GM23338 (cell line): ENCODE measurements at regions not wholly inside any gene's neighbourhood (a gene's known extent, or its start where the extent isn't known, plus 50 kb on each side); places are given as distances from the start of the nearest gene placed in this dataset.

Experiments used
- ATAC-seq: fragments of 200-7000 bp; cut with Tn5 transposase; 3 replicates; pipeline ENCODE4 v1.9.1; 2020
- DNase-seq: peaks from one replicate; pipeline ENCODE4 v3.0.0-alpha.2; 2015; ENCODE audit warnings: low spot score
- H2AFZ ChIP-seq: fragments of 200-600 bp; sonication (generic); 2 replicates; pipeline ENCODE4 v1.8.0; 2016; ENCODE audit warnings: antibody characterized with exemption, mild to moderate bottlenecking, moderate library complexity
- H3F3A ChIP-seq: fragments of 200-600 bp; sonication (generic); replicated peaks from 2 replicates; pipeline ENCODE4 v1.8.0; 2017; ENCODE audit warnings: antibody characterized with exemption, mixed run types, low read depth
- H3K27ac ChIP-seq: fragments of 200-600 bp; sonication (generic); 2 replicates; pipeline ENCODE4 v1.6.1; 2016; ENCODE audit warnings: low read depth
- H3K27me3 ChIP-seq: fragments of 200-600 bp; sonication (generic); 2 replicates; pipeline ENCODE4 v1.8.0; 2016; ENCODE audit warnings: mild to moderate bottlenecking, mixed run types, moderate library complexity; ENCODE audit not compliant: insufficient read depth
- H3K36me3 ChIP-seq: fragments of 200-600 bp; sonication (generic); 2 replicates; pipeline ENCODE4 v1.8.0; 2016; ENCODE audit warnings: mild to moderate bottlenecking; ENCODE audit not compliant: insufficient read depth
- H3K4me1 ChIP-seq: fragments of 200-600 bp; sonication (generic); 2 replicates; pipeline ENCODE4 v1.8.0; 2016; ENCODE audit warnings: mild to moderate bottlenecking, moderate library complexity; ENCODE audit not compliant: insufficient read depth
- H3K4me2 ChIP-seq: fragments of 200-600 bp; sonication (generic); 2 replicates; pipeline ENCODE4 v1.7.1; 2017; ENCODE audit warnings: mixed run types
- H3K4me3 ChIP-seq: fragments of 200-600 bp; sonication (generic); 2 replicates; pipeline ENCODE4 v1.6.1; 2016; ENCODE audit warnings: mixed run types
- H3K79me2 ChIP-seq: fragments of 200-600 bp; sonication (generic); replicated peaks from 2 replicates; pipeline ENCODE4 v1.8.0; 2017; ENCODE audit warnings: mild to moderate bottlenecking; ENCODE audit not compliant: insufficient read depth
- H3K9me2 ChIP-seq: fragments of 200-600 bp; sonication (generic); 2 replicates; pipeline ENCODE4 v1.8.0; 2017; ENCODE audit not compliant: insufficient read depth
- H4K20me1 ChIP-seq: fragments of 200-600 bp; sonication (generic); replicated peaks from 2 replicates; pipeline ENCODE4 v1.8.0; 2017; ENCODE audit warnings: mild to moderate bottlenecking; ENCODE audit not compliant: insufficient read depth
- H3K27ac Mint-ChIP-seq: 2 replicates; pipeline ENCODE4 v1.8.0; 2020; ENCODE audit warnings: inconsistent platforms, mild to moderate bottlenecking, moderate library complexity, mixed read lengths
- H3K27me3 Mint-ChIP-seq: 3 replicates; pipeline ENCODE4 v1.8.0; 2022; ENCODE audit warnings: low read depth, mild to moderate bottlenecking, moderate library complexity, mixed read lengths, inconsistent platforms; ENCODE audit not compliant: insufficient read depth, poor library complexity
- H3K36me3 Mint-ChIP-seq: 3 replicates; pipeline ENCODE4 v1.8.0; 2021; ENCODE audit warnings: low read depth, mild to moderate bottlenecking, inconsistent platforms, moderate library complexity, mixed read lengths
- H3K4me1 Mint-ChIP-seq: 3 replicates; pipeline ENCODE4 v1.8.0; 2020; ENCODE audit warnings: mild to moderate bottlenecking, inconsistent platforms, mixed read lengths
- H3K4me3 Mint-ChIP-seq: 3 replicates; pipeline ENCODE4 v1.8.0; 2021; ENCODE audit warnings: moderate library complexity, mild to moderate bottlenecking, inconsistent platforms, mixed read lengths
- H3K9me3 Mint-ChIP-seq: 3 replicates; pipeline ENCODE4 v1.8.0; 2020; ENCODE audit warnings: moderate library complexity, mild to moderate bottlenecking, inconsistent platforms, mixed read lengths
- CREB1 ChIP-seq: fragments of 250-450 bp; sonication (Bioruptor Pico); IDR thresholded peaks from 2 replicates; pipeline ENCODE4 v1.5.0; 2020; ENCODE audit warnings: low read depth, mild to moderate bottlenecking, moderate library complexity
- EZH2 ChIP-seq: fragments of 200-600 bp; sonication (generic); IDR thresholded peaks from one replicate; pipeline ENCODE4 v1.8.0; 2017; ENCODE audit warnings: antibody characterized with exemption, mild to moderate bottlenecking, low read depth; ENCODE audit not compliant: unreplicated experiment
- EZH2phosphoT487 ChIP-seq: fragments of 200-600 bp; sonication (generic); IDR thresholded peaks from one replicate; pipeline ENCODE4 v1.8.1; 2018; ENCODE audit warnings: antibody characterized with exemption; ENCODE audit not compliant: unreplicated experiment
- JUNB ChIP-seq: IDR thresholded peaks from one replicate; pipeline ENCODE4 v1.6.1; 2016; ENCODE audit warnings: antibody characterized with exemption; ENCODE audit not compliant: unreplicated experiment
- NANOG ChIP-seq: IDR thresholded peaks from 2 replicates; pipeline ENCODE4 v1.6.1; 2016; ENCODE audit warnings: antibody characterized with exemption, borderline replicate concordance
- ZNF331 ChIP-seq: fragments of 250-450 bp; sonication (Bioruptor Pico); IDR thresholded peaks from 2 replicates; pipeline ENCODE4 v1.5.0; 2020; ENCODE audit warnings: low read depth, mild to moderate bottlenecking, moderate library complexity
- TF ChIP-seq, protein P1 (sequence below), 2 experiments: fragments of 200-600 bp in 1 of 2; sonication (generic) in 1 of 2; conservative IDR thresholded peaks; 2 replicates each; pipeline versions ENCODE4 v1.5.1 to v1.6.1; 2016 to 2017; ENCODE audit warnings: antibody characterized with exemption in 2 of 2, low read depth in 2 of 2, mild to moderate bottlenecking in 2 of 2, moderate library complexity in 1 of 2
- TF ChIP-seq, protein P2 (sequence below): fragments of 250-450 bp; sonication (Bioruptor Pico); IDR thresholded peaks from 2 replicates; pipeline ENCODE4 v1.5.0; 2020; ENCODE audit warnings: mild to moderate bottlenecking, moderate library complexity
- TF ChIP-seq, protein P3 (sequence below): IDR thresholded peaks from 2 replicates; pipeline ENCODE4 v1.6.1; 2016; ENCODE audit warnings: antibody characterized with exemption

DNA sequence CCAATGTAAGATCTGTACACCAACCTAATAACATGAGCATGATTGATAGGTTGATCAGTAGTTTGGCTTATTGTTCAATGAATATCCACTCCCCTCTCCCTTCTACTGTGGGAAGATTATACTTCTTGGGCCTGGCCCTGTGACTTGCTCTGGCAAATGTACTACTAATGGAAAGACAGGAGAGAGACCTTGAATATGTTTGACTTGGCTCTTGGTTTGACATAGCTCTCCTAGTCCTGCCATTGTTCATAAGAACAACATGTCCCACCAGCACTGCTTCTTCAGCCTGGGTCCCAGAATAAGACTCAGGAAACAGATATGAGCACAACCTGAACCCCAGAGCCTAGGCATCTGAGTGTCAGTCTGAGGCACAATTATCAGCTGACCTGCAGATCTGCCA, 112.8 kb upstream of the RESF1 start (continued):
- TF ChIP-seq, protein P1, sequence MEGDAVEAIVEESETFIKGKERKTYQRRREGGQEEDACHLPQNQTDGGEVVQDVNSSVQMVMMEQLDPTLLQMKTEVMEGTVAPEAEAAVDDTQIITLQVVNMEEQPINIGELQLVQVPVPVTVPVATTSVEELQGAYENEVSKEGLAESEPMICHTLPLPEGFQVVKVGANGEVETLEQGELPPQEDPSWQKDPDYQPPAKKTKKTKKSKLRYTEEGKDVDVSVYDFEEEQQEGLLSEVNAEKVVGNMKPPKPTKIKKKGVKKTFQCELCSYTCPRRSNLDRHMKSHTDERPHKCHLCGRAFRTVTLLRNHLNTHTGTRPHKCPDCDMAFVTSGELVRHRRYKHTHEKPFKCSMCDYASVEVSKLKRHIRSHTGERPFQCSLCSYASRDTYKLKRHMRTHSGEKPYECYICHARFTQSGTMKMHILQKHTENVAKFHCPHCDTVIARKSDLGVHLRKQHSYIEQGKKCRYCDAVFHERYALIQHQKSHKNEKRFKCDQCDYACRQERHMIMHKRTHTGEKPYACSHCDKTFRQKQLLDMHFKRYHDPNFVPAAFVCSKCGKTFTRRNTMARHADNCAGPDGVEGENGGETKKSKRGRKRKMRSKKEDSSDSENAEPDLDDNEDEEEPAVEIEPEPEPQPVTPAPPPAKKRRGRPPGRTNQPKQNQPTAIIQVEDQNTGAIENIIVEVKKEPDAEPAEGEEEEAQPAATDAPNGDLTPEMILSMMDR (conservative IDR thresholded peaks at IDR 0.05; ENCODE audit: low read depth in 2 of 2): no peak

DNA sequence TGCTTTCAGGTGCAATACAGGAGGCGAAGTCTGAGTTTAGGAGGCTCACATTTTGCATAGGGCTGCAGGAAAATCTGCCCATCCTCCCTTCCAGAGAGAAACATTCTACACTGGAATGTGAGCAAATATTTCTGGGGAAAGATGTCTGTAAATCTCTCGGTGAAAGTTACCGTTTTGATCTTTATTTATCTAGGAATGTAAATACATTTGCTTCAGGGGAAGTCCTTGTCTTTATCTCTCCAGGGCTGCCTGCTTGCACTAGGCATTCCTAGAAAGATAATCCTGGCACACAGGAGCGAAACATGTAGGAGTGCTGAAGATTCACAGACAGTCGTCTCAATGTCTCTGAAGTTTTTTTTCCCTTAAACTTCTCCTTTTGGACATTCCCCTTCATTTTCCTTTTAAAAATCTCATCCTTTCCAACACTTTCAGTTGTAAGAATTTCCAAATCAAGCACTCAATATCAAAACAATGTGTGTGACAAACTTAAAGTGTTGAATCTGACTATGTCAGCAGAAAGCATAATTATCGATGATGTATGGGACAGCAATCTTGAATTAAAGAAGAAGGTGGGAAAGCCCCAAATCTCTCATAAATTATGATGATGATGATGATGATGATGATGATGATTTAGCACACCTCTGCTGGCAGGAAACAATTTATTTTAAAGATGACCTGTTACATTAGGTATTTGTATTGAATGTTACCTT, 113.4 kb upstream of the RESF1 start:
- H3K4me1 Mint-ChIP-seq: no peaks in the 10 kb centered on the region
- Histone ChIP-seq H3K27ac (no peak overlapping the region), H3K4me1 (no peaks in the 10 kb centered on the region), H3K79me2 (no peaks in the 10 kb centered on the region), H3K4me2 (no peak overlapping the region), H2AFZ (peak overlapping the region; percentile 25; the same call in 1 of the 2 replicates), H3K27me3 (no peaks in the 10 kb centered on the region), H3K9me2 (0 out of 2 replicates have a peak, but pooled peaks cover 5% of the 10 kb centered on the region), H4K20me1 (no peaks in the 10 kb centered on the region), H3F3A (no peaks in the 10 kb centered on the region; the same call in 1 of the 2 replicates), H3K36me3 (peaks cover 23% of the 10 kb centered on the region), H3K4me3 (no peak overlapping the region)
- DNase-seq (no peak), ATAC-seq (no peak)
- no peak overlapping the region for H3K27ac Mint-ChIP-seq
- no peak overlapping the region for H3K4me3 Mint-ChIP-seq
- H3K27me3 Mint-ChIP-seq: peaks cover 8% of the 10 kb centered on the region
- H3K9me3 Mint-ChIP-seq: peaks cover 74% of the 10 kb centered on the region
- peaks cover 38% of the 10 kb centered on the region for H3K36me3 Mint-ChIP-seq
- TF ChIP-seq NANOG (no peak), JUNB (no peak), ZNF331 (CRISPR knock-in tag) (no peak), EZH2phosphoT487 (no peak), EZH2 (no peak), CREB1 (CRISPR knock-in tag) (no peak)
- TF ChIP-seq, protein P1 (conservative IDR thresholded peaks at IDR 0.05; ENCODE audit: low read depth in 2 of 2): no peak
- TF ChIP-seq, protein P2, sequence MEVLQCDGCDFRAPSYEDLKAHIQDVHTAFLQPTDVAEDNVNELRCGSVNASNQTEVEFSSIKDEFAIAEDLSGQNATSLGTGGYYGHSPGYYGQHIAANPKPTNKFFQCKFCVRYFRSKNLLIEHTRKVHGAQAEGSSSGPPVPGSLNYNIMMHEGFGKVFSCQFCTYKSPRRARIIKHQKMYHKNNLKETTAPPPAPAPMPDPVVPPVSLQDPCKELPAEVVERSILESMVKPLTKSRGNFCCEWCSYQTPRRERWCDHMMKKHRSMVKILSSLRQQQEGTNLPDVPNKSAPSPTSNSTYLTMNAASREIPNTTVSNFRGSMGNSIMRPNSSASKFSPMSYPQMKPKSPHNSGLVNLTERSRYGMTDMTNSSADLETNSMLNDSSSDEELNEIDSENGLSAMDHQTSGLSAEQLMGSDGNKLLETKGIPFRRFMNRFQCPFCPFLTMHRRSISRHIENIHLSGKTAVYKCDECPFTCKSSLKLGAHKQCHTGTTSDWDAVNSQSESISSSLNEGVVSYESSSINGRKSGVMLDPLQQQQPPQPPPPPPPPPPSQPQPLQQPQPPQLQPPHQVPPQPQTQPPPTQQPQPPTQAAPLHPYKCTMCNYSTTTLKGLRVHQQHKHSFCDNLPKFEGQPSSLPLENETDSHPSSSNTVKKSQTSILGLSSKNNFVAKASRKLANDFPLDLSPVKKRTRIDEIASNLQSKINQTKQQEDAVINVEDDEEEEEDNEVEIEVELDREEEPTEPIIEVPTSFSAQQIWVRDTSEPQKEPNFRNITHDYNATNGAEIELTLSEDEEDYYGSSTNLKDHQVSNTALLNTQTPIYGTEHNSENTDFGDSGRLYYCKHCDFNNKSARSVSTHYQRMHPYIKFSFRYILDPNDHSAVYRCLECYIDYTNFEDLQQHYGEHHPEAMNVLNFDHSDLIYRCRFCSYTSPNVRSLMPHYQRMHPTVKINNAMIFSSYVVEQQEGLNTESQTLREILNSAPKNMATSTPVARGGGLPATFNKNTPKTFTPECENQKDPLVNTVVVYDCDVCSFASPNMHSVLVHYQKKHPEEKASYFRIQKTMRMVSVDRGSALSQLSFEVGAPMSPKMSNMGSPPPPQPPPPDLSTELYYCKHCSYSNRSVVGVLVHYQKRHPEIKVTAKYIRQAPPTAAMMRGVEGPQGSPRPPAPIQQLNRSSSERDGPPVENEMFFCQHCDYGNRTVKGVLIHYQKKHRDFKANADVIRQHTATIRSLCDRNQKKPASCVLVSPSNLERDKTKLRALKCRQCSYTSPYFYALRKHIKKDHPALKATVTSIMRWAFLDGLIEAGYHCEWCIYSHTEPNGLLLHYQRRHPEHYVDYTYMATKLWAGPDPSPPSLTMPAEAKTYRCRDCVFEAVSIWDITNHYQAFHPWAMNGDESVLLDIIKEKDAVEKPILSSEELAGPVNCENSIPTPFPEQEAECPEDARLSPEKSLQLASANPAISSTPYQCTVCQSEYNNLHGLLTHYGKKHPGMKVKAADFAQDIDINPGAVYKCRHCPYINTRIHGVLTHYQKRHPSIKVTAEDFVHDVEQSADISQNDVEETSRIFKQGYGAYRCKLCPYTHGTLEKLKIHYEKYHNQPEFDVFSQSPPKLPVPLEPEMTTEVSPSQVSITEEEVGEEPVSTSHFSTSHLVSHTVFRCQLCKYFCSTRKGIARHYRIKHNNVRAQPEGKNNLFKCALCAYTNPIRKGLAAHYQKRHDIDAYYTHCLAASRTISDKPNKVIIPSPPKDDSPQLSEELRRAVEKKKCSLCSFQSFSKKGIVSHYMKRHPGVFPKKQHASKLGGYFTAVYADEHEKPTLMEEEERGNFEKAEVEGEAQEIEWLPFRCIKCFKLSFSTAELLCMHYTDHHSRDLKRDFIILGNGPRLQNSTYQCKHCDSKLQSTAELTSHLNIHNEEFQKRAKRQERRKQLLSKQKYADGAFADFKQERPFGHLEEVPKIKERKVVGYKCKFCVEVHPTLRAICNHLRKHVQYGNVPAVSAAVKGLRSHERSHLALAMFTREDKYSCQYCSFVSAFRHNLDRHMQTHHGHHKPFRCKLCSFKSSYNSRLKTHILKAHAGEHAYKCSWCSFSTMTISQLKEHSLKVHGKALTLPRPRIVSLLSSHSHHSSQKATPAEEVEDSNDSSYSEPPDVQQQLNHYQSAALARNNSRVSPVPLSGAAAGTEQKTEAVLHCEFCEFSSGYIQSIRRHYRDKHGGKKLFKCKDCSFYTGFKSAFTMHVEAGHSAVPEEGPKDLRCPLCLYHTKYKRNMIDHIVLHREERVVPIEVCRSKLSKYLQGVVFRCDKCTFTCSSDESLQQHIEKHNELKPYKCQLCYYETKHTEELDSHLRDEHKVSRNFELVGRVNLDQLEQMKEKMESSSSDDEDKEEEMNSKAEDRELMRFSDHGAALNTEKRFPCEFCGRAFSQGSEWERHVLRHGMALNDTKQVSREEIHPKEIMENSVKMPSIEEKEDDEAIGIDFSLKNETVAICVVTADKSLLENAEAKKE: no peak
- TF ChIP-seq, protein P3, sequence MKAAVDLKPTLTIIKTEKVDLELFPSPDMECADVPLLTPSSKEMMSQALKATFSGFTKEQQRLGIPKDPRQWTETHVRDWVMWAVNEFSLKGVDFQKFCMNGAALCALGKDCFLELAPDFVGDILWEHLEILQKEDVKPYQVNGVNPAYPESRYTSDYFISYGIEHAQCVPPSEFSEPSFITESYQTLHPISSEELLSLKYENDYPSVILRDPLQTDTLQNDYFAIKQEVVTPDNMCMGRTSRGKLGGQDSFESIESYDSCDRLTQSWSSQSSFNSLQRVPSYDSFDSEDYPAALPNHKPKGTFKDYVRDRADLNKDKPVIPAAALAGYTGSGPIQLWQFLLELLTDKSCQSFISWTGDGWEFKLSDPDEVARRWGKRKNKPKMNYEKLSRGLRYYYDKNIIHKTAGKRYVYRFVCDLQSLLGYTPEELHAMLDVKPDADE: no peak
